GM19395 (cell line): ENCODE measurements at regions not wholly inside any gene's neighbourhood (a gene's known extent, or its start where the extent isn't known, plus 50 kb on each side); places are given as distances from the start of the nearest gene placed in this dataset.

ENCODE experiments used
- ATAC-seq: cut with Tn5 transposase; IDR thresholded peaks from one replicate; pipeline ENCODE4 v1.9.1; 2021; ENCODE audit warnings: mild to moderate bottlenecking, moderate library complexity; ENCODE audit not compliant: unreplicated experiment

DNA sequence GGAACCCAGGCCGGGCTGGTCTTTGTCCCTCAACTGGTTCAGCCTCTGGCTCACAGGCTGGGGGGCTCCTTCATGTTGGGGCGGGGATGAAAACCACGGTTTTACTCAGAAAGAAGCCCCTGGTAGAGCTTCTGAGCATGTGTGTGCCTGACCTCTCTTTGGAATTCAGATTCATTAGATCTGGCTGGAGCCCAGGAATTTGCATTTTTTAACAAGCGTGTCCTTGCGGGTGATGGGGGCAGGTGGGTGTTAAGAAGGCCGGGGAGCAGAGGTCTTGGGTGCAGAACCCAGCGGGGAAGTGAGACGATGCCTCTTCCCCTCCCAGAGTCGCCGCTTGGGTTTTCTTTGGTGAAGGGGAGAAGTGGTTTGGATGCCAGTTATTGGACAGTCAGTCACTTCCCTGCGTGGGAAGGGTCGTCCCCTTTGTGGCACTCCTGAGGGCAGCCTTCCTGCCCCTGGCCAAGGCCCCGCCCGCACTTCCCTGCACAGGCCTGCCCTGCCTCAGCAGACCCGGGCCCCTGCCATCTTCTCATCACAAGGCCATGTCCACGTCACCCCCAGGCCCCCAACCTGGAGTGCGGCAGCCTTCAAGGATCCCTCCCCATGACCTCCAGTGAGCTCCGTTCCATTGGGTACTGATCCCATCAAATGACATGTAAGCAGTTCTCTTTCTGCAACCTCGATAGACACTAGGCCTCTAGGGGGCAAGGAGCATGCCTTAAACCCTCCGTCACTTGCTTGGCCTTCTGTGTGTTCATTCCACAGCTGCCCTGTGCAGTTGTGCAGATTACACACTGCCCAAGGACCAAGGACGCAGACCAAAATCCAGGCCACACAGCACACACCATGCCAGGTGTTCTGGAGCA lies 177.7 kb upstream of the CIBAR2 start:
- no peak for ATAC-seq

DNA sequence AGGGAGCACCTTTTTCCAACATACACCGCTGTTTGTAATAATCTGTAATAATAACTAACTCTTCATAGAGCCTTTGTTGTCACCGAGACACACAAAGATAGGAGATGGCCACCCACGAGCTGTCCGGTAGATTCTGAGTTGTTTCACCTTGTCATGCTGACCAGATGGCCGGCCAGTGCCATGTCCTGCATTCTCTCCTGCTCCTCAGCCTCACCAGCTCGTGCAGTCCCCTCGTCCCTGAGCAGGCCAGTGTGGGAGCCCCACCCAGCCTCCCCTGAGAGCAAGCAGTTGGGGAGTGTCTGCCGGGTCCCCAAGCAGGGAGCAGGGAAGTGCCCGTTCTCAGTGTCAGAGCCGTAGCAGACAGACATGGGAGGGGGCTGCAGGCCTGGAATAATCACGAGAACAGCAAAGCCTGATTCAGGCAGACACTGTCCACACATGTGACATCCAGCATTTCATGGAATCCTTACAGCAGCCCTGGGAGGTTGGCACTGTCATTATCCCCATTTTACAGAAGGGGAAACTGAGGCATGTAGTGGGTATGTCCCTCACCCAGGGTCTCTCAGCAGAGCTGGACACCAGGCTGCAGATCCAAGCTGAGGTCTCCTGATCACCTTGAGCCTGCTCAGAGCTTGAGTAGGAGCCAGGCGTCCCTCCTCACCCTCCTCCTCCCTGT lies 178.5 kb upstream of the CIBAR2 start:
- no peak for ATAC-seq

DNA sequence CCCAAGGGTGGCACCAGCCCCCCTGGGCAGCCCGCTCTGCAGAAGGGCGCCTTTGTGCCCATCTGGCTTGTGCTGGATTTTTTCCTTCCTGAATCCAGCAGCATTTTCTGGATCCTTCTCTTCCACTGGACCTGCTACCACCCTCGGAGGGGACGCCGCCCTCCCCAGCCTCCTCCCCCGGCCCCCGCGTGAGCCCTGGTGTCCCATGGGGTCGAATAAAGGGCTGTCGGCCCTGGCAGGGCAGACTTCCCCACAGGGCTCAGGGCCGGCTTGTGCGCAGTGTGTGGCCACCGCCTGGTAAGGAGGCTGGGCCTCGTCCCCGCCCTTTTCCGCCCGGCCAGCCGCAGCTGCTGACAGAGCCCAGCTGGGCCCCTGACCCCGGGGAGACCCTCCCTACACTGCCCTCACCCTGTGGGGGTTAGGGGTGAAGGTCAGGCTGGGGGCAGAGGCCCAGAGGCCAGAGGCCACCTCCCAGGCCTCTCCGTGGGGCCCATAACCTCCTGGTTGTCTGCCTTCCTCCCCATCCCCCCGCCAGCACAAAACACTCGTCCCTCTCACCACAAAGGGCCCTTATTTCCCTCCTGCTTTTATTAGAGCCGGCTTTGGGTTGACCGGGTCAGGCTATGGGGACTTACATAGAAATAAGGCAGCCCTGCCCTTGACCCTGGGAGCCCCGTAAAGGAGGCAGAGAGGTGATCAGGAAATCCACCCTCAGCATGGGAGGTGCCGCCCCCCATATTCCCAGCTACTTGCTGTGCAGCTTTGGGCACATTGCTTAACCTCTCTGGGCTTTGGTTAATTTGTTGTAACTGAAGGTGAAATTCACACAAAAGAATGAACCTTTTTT lies 179.3 kb upstream of the CIBAR2 start:
- ATAC-seq: no peak

DNA sequence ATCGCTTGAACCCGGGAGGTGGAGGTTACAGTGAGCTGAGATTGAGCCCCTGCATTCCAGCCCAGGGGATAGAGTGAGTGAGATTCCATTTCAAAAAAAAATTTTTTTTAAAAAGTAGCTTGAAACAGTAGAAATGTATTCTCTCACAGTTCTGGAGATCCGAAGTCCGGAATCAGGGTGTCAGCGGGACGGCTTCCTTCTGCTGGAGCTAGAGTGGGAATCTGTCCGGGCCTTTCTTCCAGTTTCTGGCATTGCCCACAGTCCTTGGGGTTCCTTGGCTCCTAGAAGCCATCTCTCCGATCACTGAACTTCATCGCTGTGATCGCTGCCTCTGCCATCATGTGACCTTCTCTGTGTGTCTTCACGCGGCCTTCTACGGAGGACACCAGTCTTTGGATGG lies 181.2 kb upstream of the CIBAR2 start:
- no peak for ATAC-seq

DNA sequence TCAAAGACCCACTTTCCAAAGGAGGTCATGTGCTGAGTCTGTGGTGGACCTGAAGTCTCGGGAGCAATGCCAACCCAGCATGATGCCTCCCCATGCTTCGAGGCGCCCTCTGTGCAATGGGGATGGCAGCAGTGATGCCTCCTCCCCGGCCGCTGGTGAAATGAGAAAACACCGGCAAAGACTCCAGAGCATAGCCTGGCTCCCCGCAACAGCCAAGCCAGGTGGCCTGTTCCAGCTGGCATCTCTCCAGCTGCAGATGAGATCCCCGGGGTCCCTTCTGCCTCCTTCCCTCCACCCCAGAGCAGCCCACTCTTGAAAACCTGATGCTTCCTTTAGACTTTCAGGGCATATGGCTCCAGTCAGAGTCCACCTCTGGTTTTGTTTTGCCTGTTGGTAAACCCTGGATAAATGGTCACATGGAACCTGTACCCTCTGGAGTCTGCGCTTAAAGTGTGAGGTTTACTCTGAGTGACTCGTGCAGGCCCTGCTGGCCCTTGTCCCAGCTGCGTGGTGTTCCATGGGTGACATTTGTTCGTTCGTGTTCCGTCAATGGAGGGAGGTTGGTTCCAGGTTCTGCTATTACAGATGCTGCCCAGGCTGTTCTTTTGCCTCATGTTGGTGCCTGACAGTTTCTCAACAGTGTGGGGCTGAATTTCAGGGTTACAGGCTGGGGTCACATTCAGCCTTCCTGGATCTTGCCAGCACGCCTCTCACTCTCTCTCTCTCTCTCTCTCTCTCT lies 181.8 kb upstream of the CIBAR2 start:
- ATAC-seq: no peak

DNA sequence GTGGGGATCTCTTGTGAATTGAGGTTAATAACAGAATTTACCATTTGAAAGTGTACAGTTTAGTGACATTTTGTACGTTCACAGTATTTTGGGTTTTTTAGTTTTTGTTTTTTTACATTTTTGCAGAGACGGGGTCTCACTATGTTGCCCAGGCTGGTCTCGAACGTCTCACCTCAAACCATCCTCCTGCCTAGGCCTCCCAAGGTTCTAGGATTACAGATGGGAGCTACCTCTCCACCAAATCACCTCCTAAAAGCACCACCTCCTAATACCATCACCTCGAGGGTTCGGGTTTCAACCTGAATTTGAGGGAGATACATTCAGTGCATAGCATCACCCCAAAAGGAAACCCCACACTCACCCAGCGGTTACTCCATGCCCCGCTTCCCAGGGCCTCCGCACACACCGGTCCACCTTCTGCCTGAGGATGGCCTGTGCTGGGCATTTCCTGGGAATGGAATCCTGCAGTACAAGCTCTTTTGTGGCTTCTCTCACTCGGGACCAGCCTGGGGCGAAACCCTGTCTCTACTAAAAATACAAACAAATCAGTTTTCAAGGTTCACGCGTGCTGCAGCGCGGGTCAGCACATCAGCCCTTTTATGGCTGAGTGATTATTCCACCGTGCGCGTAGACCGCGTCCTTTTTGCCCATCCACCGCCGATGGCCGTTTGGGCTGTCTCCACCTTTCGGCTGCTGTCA lies 182.7 kb upstream of the CIBAR2 start:
- no peak for ATAC-seq

DNA sequence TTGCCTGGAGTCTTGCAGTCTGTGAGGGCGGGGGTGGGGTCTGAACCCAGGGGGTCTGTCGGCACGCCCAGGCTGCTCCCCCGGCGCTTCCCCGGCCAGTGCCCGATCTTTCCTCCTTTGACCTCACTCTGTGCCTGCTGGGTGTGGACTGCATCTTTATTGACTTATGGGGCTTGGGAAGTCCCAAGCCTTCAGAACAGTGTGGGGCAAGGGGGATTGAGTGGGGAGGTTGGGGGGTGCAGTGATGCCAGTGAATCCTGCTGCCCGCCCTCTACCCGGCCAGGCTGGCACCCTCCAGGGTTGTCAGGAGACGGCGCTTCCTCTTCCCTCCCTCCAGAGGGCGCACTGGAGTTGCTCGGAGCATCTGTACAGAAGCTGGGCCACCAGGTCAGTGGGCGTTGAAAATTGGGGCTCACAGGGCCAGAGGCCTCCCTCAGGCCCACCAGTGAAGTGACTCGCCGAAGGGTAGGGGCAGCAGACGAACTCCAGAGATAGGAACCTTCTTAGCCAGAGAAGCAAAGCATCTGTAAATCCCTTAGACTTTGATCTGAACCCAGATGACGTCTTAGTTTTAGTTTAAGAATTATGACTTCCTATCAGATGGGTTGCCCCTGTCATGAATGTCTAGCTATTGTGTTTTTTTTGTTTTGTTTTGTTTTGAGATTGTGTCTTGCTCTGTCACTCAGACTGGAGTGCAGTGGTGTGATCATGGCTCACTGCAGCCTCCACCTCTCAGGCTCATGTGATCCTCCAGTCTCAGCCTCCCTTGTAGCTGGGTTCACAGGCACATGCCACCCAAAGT lies 184.8 kb upstream of the CIBAR2 start:
- ATAC-seq: no peak

DNA sequence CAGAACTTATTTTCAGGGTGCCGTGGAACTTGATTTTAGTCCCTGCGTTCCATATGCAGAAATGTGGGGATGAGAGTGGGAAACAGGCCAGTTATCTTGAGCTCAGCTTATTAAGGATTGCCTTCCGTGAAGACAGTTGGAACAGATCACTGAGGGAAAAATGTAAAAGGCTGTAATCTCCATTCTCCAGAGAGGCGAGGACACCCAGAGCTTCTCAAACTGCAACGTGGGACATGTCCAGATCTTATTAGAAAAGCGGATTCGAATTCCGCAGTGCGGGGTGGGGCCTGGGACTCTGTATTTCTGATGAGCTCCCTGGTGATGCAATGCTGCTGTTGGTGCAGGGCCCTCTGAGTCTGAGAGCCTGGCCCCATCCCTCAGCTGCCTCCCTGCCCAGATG lies 185.6 kb upstream of the CIBAR2 start:
- no peak for ATAC-seq

DNA sequence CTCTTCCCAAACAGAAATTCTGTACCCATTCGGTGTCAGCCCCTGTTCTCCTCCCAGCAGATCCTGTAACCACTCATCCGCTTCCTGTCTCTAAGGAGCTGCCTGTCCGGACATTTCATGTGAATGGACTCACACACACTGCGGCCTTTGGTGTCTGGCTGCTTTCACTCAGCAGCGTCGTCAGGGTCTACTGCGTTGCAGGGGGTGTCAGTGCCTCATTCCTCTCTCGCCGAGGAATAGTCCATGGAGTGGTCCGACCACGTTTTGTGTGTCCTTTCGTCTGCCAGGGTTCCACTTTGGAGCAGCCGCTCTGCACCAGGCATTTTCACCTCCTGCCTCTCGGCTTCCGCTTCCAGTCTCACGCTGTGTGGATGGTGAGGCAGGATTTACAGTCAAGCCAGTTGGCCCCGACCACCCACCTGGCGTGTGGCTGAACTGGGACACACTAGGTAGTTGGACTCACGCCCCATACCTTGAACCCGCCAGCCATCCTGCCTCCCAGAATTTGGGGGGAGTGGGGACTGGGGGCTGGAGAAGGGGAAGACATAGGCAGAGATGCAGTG lies 188.2 kb upstream of the CIBAR2 start:
- no peak for ATAC-seq

DNA sequence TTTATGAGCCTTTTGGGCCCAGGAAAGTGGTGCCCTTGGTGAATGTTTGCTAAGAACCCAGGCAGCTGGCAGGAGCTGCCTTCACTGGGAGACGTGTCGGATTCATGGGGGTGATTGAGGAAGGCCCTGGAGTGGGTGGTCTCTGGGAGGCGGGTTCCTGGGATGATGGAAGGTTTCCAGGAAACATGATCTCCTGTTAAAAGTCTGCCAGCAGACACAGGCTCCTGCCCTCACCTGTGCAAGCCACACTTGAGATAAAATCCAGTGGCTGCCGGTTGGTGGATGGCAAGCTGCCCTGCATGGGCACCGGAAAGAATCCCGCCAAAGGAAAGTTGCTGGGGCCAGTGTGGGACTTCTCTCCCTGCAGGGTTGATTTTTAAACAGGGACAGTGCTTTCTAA lies 189.0 kb upstream of the CIBAR2 start:
- no peak for ATAC-seq

DNA sequence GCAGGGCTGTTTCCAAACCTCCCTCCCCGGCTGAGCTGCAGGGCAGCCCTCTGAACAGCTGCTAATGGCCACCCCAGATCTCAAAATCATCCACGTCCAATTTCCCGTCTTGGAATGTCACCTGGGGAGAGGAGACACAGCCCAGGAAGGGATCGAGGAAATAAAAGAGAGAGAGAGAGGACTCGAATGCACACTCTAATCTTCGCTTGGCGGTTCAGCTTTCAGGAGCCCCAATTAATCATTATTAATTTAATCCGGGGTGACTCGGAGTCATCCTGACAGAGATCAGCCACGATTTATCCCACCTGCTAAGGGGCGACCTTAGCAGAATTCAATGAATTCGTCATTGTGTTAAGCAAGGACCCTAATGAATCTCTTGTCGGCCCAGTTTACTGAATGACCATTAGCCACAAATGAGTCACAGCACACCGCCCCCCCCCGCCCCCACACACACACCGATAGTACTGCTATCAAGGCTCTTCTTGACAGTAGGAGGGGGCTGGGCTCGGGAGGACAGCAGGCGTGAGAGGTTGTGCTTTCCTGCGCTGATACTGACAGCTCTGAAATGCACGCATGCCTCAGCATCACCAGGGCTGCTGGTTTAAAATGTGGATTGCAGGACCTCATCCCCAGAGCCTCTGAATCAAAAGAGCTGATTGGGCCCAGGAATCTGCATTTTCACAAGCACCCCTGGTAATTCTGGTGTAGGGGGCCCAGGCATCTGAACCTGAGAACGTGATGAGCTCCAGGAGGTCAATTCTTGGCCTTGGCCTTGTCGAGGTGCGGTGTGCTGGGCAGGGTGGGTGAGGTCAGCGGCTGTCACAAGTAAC lies 190.0 kb upstream of the CIBAR2 start:
- ATAC-seq: no peak

DNA sequence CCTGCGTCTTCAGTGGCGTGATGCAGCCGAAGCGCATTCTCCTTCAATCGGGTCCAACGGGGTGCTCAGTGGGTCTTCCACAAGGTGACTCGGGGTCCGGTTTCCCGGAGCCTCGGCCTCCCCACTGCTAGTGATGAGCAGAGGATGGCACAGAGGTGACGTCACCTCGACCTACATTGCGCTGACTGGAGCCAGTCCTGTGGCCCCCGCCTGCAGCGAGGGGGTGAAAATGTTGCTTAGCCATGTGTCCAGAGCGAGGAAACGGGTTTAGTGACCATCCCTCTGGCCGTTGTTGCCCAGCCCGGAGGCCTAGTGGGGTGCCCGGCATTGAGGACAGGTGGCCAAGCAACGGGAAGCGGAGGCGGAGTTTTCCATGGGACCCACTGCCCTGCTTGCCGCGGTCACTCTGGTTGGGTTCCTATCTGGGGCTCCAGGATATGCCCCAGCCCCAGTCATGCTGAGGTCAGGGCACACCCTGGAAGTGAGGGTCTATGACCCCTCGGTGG lies 190.6 kb upstream of the CIBAR2 start:
- ATAC-seq: no peak

DNA sequence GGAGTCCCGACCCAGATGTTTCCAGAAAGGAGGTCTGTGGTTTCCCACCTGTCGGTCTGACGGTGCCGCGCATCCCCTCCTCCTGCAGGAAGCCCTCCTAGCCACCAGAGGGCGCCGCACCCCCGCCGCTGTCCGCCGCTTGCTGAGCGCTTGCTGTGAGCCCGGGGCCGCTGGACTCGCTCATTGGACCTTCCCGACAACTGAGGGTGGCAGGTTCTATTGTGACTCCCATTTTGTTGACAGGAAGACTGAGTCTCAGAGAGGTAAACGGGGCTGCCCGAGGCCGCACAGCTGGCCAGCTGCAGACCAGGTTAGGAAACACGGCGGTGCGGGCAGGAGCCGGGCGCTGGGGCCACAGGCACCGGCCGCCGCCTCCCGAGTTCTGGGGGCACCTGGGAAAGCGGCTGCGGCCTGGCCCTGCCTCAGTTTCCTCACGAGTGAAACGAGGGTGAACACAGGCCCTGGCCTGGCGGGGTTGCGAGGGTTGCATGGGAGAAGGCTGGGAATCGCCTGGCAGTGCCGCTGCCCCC lies 191.1 kb upstream of the CIBAR2 start:
- no peak for ATAC-seq

DNA sequence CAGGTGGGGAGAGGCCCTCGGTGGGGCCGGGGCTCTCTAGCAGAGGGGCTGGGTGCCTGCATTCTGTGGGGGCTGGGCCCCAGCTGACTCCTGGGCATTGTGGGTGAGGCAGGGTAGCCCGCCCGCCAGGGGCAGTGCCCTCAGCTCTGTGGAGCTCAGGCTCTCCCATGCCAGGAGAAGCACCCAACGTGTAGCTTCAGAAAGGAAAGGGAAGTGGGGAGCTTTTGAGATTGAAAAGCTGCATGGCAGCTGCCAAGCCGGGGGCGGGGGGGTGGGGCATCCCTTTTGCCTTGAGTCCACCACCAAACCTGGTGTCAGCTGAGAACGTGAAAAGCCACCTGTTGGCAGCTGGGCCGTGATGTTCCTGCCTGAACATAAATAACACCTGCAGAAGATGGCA lies 192.1 kb upstream of the CIBAR2 start:
- ATAC-seq: no peak

DNA sequence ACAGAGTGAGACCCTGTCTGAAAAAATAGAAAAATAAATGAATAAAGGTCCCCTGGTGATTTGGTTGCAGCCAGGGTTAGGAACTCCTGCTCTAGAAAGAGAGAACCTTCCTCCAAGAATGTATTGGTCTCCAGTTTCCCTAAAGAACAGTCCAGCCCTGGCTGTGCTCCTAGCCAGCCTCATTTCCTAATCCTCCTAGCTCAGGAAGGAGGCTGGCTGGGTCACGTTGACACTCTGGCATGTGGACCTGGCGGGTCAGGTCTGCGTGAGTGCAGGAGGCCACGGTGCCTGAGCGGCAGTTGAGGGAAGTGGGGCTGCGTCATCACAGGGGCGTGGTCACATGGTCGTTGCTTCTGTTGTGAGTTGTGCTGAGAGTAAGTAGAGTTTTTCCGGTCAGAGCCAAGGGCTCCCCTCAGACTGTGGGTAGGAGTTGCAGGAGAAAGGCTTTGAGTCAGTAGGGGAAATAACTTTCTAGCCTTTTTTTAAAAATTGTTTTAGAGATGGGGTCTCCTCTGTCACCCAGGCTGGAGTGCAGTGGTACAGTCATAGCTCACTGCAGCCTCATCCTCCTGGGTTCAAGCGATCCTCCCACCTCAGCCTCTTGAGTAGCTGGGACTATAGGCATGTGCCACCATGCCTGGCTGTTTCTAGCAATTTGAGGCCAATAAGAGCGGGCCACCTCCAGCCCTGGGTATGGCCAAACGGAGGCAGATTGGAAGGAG lies 194.0 kb upstream of the CIBAR2 start:
- peak; percentile 68 for ATAC-seq

DNA sequence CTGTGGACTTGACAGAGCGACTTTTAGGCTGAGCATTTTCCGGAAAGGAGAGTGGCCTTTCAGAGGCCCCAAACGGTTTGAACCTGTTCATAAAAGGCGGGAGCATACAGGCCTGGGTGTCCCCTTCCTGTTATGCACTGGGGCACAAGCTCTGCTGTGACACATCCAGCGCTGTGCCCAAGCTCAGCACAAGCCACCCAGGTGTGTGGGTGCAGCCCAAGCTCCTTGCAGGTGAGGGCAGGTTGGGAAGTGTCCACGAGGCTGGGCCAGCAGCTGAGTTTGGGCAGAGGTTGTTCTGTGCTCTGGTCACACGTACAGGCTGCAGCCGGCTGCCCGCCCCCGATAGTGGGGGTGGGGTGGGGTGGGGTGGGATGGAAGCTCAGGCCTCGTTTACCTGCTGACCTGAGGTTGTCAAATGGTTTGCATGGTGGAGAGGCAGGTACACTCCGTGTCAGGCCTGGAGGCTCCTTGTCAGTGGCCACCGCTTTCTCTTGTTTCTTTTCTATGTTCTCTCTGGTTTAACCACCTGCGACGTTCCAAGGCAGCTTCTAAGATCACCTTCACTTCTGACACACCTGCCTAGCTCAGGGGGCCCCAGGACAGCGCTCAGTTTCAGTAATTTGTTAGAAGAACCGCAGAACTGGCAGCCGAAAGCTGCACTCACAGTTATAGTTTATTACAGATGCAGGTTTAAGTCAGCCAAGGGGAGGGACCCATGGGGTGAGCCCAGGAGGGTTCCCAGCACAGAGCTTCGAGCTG lies 194.7 kb upstream of the CIBAR2 start:
- no peak for ATAC-seq
